ENCODE measurements at regions not wholly inside any gene's neighbourhood (a gene's known extent, or its start where the extent isn't known, plus 50 kb on each side); places are given as distances from the start of the nearest gene placed in this dataset.

- H3K4me1 ChIP-seq (ENCODE audit: control insufficient read depth, insufficient read depth, low read length): no peaks in the 10 kb centered on the region
- Mint-ChIP-seq H3K27me3 (ENCODE audit: insufficient read depth) (peaks cover 19% of the 10 kb centered on the region), H3K36me3 (ENCODE audit: low read depth) (no peaks in the 10 kb centered on the region), H3K9me3 (no peaks in the 10 kb centered on the region), H3K4me1 (peaks cover 14% of the 10 kb centered on the region), H3K4me3 (no peak overlapping the region), H3K27ac (no peak overlapping the region)
- no peak overlapping the region for H3K9ac ChIP-seq (ENCODE audit: extremely low read depth, low read length, poor library complexity, severe bottlenecking)
- H3K4me3 ChIP-seq (ENCODE audit: low read length): no peak overlapping the region
- DNase-seq: no peak
- no peak overlapping the region for H3K27ac ChIP-seq (ENCODE audit: low read depth, low read length)
- 91 to 100% methylated on average over 1 of the region's 1 CpG for WGBS, 2 experiments (ENCODE audit: insufficient coverage in 1 of 2, insufficient read length in 1 of 2)
- H3K9me3 ChIP-seq (ENCODE audit: control insufficient read depth, low read length): no peaks in the 10 kb centered on the region
- TF ChIP-seq, protein P1, sequence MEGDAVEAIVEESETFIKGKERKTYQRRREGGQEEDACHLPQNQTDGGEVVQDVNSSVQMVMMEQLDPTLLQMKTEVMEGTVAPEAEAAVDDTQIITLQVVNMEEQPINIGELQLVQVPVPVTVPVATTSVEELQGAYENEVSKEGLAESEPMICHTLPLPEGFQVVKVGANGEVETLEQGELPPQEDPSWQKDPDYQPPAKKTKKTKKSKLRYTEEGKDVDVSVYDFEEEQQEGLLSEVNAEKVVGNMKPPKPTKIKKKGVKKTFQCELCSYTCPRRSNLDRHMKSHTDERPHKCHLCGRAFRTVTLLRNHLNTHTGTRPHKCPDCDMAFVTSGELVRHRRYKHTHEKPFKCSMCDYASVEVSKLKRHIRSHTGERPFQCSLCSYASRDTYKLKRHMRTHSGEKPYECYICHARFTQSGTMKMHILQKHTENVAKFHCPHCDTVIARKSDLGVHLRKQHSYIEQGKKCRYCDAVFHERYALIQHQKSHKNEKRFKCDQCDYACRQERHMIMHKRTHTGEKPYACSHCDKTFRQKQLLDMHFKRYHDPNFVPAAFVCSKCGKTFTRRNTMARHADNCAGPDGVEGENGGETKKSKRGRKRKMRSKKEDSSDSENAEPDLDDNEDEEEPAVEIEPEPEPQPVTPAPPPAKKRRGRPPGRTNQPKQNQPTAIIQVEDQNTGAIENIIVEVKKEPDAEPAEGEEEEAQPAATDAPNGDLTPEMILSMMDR (conservative IDR thresholded peaks at IDR 0.05): no peak
- no peaks in the 10 kb centered on the region for H3K36me3 ChIP-seq (ENCODE audit: control insufficient read depth, insufficient read depth, low read length)
- H3K27me3 ChIP-seq (ENCODE audit: control insufficient read depth, insufficient read depth, low read length, poor library complexity, severe bottlenecking): no peaks in the 10 kb centered on the region
Measured at GRCh38 chr20:24149175-24149574, 160.6 kb upstream of the GGTLC1 start.

DNA sequence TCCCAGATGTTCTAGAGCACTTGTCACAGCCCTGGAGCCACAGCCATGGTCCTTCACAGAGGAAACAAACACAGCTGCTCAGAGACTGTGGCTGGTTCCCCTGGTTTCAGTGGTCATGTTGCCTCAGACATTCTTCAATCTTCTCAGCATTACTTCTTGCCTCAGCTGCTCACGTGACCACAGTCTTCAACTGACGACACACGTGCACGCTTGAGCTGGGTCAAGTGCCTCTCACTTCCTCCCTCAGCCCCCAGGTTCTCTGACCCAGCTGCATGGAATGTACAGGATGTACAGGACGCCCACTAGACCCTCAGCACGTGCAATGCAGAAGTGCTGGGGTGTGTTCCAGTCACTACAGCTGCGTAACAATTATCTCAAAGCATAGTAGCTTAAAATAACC lies 159.8 kb upstream of the GGTLC1 start:
- Histone ChIP-seq H3K27ac (ENCODE audit: low read depth, low read length) (no peak overlapping the region), H3K9me3 (ENCODE audit: control insufficient read depth, low read length) (no peaks in the 10 kb centered on the region), H3K27me3 (ENCODE audit: control insufficient read depth, insufficient read depth, low read length, poor library complexity, severe bottlenecking) (no peaks in the 10 kb centered on the region), H3K9ac (ENCODE audit: extremely low read depth, low read length, poor library complexity, severe bottlenecking) (no peak overlapping the region), H3K4me3 (ENCODE audit: low read length) (no peak overlapping the region), H3K4me1 (ENCODE audit: control insufficient read depth, insufficient read depth, low read length) (no peaks in the 10 kb centered on the region), H3K36me3 (ENCODE audit: control insufficient read depth, insufficient read depth, low read length) (no peaks in the 10 kb centered on the region)
- no peak for DNase-seq
- 92 to 93% methylated on average over 6 to 7 of the region's 7 CpGs for whole genome bisulfite sequencing, 2 experiments (ENCODE audit: insufficient coverage in 1 of 2, insufficient read length in 1 of 2)
- Mint-ChIP-seq H3K36me3 (ENCODE audit: low read depth) (no peaks in the 10 kb centered on the region), H3K27me3 (ENCODE audit: insufficient read depth) (peaks cover 19% of the 10 kb centered on the region), H3K4me1 (peaks cover 11% of the 10 kb centered on the region), H3K27ac (no peak overlapping the region), H3K4me3 (no peak overlapping the region), H3K9me3 (no peaks in the 10 kb centered on the region)
- TF ChIP-seq, protein P1 (conservative IDR thresholded peaks at IDR 0.05): no peak

DNA sequence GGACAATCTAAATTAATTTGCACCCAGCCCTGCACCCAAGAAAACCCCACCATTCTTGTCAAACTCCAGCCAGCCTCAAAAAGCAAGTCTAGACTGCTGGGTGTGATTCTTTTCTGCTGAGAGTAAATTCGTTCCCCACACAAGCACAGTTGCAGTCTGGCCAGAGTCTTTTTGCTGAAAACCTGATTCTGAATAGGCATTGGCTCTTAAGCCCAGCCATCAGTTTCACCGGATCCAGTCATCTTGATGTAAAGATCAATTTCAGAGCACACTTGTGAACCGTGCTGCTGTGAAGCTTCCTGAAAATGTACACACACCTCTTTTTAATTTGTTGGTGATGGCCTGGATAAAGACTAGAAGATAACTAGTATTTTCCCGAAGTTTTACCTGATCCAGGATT lies 159.4 kb upstream of the GGTLC1 start:
- H3K9ac ChIP-seq (ENCODE audit: extremely low read depth, low read length, poor library complexity, severe bottlenecking): no peak overlapping the region
- H3K27ac ChIP-seq (ENCODE audit: low read depth, low read length): no peak overlapping the region
- H3K36me3 ChIP-seq (ENCODE audit: control insufficient read depth, insufficient read depth, low read length): no peaks in the 10 kb centered on the region
- H3K9me3 ChIP-seq (ENCODE audit: control insufficient read depth, low read length): no peaks in the 10 kb centered on the region
- no peaks in the 10 kb centered on the region for H3K36me3 Mint-ChIP-seq (ENCODE audit: low read depth)
- H3K27me3 Mint-ChIP-seq (ENCODE audit: insufficient read depth): peaks cover 19% of the 10 kb centered on the region
- WGBS, 2 experiments (ENCODE audit: insufficient coverage in 1 of 2, insufficient read length in 1 of 2): 86 to 100% methylated on average over 4 of the region's 4 CpGs
- no peak overlapping the region for H3K4me3 ChIP-seq (ENCODE audit: low read length)
- no peaks in the 10 kb centered on the region for H3K4me1 ChIP-seq (ENCODE audit: control insufficient read depth, insufficient read depth, low read length)
- DNase-seq: no peak
- no peaks in the 10 kb centered on the region for H3K9me3 Mint-ChIP-seq
- no peak overlapping the region for H3K4me3 Mint-ChIP-seq
- no peak overlapping the region for H3K27ac Mint-ChIP-seq
- TF ChIP-seq, protein P1 (conservative IDR thresholded peaks at IDR 0.05): no peak
- H3K27me3 ChIP-seq (ENCODE audit: control insufficient read depth, insufficient read depth, low read length, poor library complexity, severe bottlenecking): no peaks in the 10 kb centered on the region
- peaks cover 9% of the 10 kb centered on the region for H3K4me1 Mint-ChIP-seq
